T-cell (primary cell): ENCODE measurements at regions not wholly inside any gene's neighbourhood (a gene's known extent, or its start where the extent isn't known, plus 50 kb on each side); places are given as distances from the start of the nearest gene placed in this dataset.

Experiments
- ATAC-seq, 4 experiments: fragments of 200-7000 bp in 3 of 4; fragments of 150-1000 bp in 1 of 4; cut with Tn5 transposase; replicated peaks in 1 of 4; 1 replicate in 3 of 4; 2 replicates in 1 of 4; pipeline ENCODE4 v1.10.0; 2021; ENCODE audit warnings: moderate library complexity in 3 of 4, mild to moderate bottlenecking in 2 of 4, moderate number of reproducible peaks in 1 of 4
- CTCF ChIA-PET, 2 donors: fragments of 300-600 bp; sonication (Branson Sonifier 250); formaldehyde crosslinking; loops; one replicate each; lab custom pipeline; 2022; ENCODE audit warnings: antibody characterized with exemption in 2 of 2; lab: Charles Lee
- POLR2A ChIA-PET, 2 donors: fragments of 300-600 bp; sonication (Branson Sonifier 250); formaldehyde crosslinking; loops; one replicate each; lab custom pipeline; 2022; ENCODE audit warnings: antibody characterized with exemption in 2 of 2; lab: Charles Lee
- DNase-seq, 35 experiments: peaks; one replicate each; pipeline versions ENCODE4 v3.0.0 to v3.0.0-alpha.2; 2013 to 2023
- H3K27ac ChIP-seq: one replicate; pipeline ENCODE4 v1.5.1; 2013; ENCODE audit warnings: low read length
- H3K27me3 ChIP-seq, 2 experiments: replicated peaks in 1 of 2; 1 replicate in 1 of 2; 2 replicates in 1 of 2; pipeline versions ENCODE4 v1.6.1 to v1.7.0; 2013; ENCODE audit warnings: low read length in 1 of 2, mixed read lengths in 1 of 2; ENCODE audit not compliant: control insufficient read depth in 2 of 2, insufficient read depth in 2 of 2; ENCODE audit errors: extremely low read depth in 1 of 2
- H3K36me3 ChIP-seq, 2 donors: 1 replicate in 1 of 2; 2 replicates in 1 of 2; pipeline versions ENCODE4 v1.6.1 to v1.7.0; 2013; ENCODE audit warnings: low read length in 1 of 2; ENCODE audit not compliant: control insufficient read depth in 2 of 2, insufficient read depth in 1 of 2; ENCODE audit errors: extremely low read depth in 1 of 2
- H3K4me1 ChIP-seq, 2 experiments: 1 replicate in 1 of 2; 2 replicates in 1 of 2; pipeline versions ENCODE4 v1.6.1 to v1.7.0; 2013; ENCODE audit warnings: low read length in 2 of 2, mixed read lengths in 1 of 2; ENCODE audit not compliant: insufficient read depth in 2 of 2, control insufficient read depth in 1 of 2; ENCODE audit errors: extremely low read depth in 1 of 2
- H3K4me3 ChIP-seq, 2 donors: 1 replicate in 1 of 2; 2 replicates in 1 of 2; pipeline versions ENCODE4 v1.5.1 to v1.7.0; 2013; ENCODE audit warnings: mild to moderate bottlenecking in 2 of 2, low read length in 1 of 2, moderate library complexity in 1 of 2; ENCODE audit not compliant: control insufficient read depth in 1 of 2; ENCODE audit errors: extremely low read depth in 1 of 2
- H3K9me3 ChIP-seq: 2 replicates; pipeline ENCODE4 v1.7.0; 2013
- H3K27ac Mint-ChIP-seq, 2 donors: one replicate each; pipeline ENCODE4 v1.8.0; 2020 to 2021; ENCODE audit warnings: mild to moderate bottlenecking in 2 of 2, mixed read lengths in 2 of 2
- H3K27me3 Mint-ChIP-seq, 2 donors: one replicate each; pipeline ENCODE4 v1.8.0; 2021 to 2022; ENCODE audit warnings: mixed read lengths in 2 of 2
- H3K36me3 Mint-ChIP-seq: one replicate; pipeline ENCODE4 v1.8.0; 2021; ENCODE audit warnings: mixed read lengths
- H3K4me1 Mint-ChIP-seq, 3 donors: one replicate each; pipeline ENCODE4 v1.8.0; 2020 to 2022; ENCODE audit warnings: mixed read lengths in 3 of 3, mild to moderate bottlenecking in 1 of 3
- H3K4me3 Mint-ChIP-seq, 3 donors: one replicate each; pipeline ENCODE4 v1.8.0; 2020 to 2022; ENCODE audit warnings: mild to moderate bottlenecking in 3 of 3, mixed read lengths in 3 of 3, moderate library complexity in 3 of 3
- H3K9me3 Mint-ChIP-seq, 3 donors: one replicate each; pipeline ENCODE4 v1.8.0; 2020 to 2022; ENCODE audit warnings: mixed read lengths in 3 of 3
- WGBS: methylation state at CpG from one replicate; pipeline ENCODE4 v1.1.5; 2013; ENCODE audit warnings: missing lambda C conversion rate; ENCODE audit not compliant: insufficient coverage; 5-methylcytosine and 5-hydroxymethylcytosine counted together

DNA sequence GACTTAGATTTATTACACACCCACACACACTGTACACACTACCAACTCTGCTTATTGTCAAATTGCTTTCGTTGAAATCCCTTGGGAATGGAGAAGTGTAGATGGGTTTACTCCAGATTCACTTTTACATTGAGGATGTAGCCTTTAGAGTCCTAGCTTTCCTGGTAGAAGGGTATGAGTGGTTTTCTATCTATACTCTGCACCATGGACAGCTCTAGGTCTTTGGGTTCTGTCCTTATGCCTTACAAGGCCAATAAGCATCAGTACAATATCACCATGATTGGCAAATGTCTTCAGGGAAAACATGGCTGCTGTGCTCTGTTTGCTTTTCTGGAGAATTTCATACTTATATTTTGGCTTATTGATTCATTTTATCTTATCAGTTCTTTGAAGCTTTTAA lies 1063.9 kb downstream of the SLC6A15 start:
- POLR2A ChIA-PET, result no interaction called here
- Mint-ChIP-seq H3K4me1 (no peaks in the 10 kb centered on the region), H3K27me3 (no peaks in the 10 kb centered on the region), H3K9me3 (peaks cover 0 to 2% (median 0%) of the 10 kb centered on the region in 3 donors), H3K36me3 (no peaks in the 10 kb centered on the region), H3K27ac (no peak overlapping the region), H3K4me3 (no peak overlapping the region)
- DNase-seq (no peak), ATAC-seq (no peak)
- Histone ChIP-seq H3K27me3 (no peaks in the 10 kb centered on the region), H3K36me3 (no peaks in the 10 kb centered on the region), H3K9me3 (no peaks in the 10 kb centered on the region), H3K4me1 (no peaks in the 10 kb centered on the region), H3K27ac (no peak overlapping the region), H3K4me3 (no peak overlapping the region)
- CTCF ChIA-PET, result no interaction called here
- WGBS, result no CpG with 5 or more reads among the region's 1 CpG

DNA sequence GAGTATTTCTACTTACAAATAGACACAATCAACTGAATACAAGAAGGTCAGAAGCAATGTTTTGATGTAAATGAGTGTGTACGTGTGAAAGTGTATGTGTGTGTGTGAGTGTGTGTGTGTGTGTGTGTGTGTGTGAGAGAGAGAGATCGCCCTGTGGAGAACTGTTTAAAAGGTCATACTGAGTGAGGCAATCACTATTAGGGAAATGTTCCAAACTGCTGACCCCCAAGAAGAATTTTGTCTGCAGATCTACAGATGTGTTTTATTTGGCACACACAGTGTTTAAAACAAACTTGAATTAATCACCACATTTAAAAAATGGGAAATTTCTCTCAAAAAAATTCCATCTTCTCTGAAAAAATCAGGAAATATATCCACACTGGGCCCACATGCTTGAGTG lies 1069.1 kb downstream of the SLC6A15 start:
- Mint-ChIP-seq H3K27me3 (no peaks in the 10 kb centered on the region), H3K9me3 (no peaks in the 10 kb centered on the region), H3K27ac (no peak overlapping the region), H3K36me3 (no peaks in the 10 kb centered on the region), H3K4me1 (no peaks in the 10 kb centered on the region), H3K4me3 (no peak overlapping the region)
- Histone ChIP-seq H3K27ac (no peak overlapping the region), H3K4me1 (no peaks in the 10 kb centered on the region), H3K4me3 (no peak overlapping the region), H3K27me3 (no peaks in the 10 kb centered on the region), H3K36me3 (no peaks in the 10 kb centered on the region), H3K9me3 (no peaks in the 10 kb centered on the region)
- ATAC-seq (no peak), DNase-seq (no peak)
- CTCF ChIA-PET, result no interaction called here
- POLR2A ChIA-PET, result no interaction called here
- WGBS, result 83% methylated on average over 1 of the region's 2 CpGs

DNA sequence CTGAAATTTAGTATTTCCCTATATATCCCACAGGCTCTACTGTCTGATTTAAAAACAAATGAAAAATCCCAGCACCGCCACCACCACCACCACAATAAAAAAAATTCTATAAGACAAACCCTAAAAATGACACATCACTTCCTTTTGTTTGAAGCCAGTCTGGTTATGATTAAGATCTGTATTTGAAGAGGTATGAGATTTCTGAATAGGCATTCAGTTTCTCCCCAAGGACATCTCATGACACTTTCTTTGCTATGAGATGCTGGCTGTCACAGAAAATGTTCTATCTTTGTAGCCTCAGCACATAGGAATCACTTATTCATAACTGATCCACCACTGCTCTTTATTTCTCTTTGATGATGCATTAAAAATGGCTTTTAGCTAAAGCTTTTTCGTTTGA lies 1071.0 kb downstream of the SLC6A15 start:
- Mint-ChIP-seq H3K4me1 (no peaks in the 10 kb centered on the region), H3K4me3 (no peak overlapping the region), H3K27me3 (no peaks in the 10 kb centered on the region), H3K27ac (no peak overlapping the region), H3K36me3 (no peaks in the 10 kb centered on the region), H3K9me3 (no peaks in the 10 kb centered on the region)
- no peak for DNase-seq
- no peaks in the 10 kb centered on the region for H3K27me3 ChIP-seq
- no peaks in the 10 kb centered on the region for H3K9me3 ChIP-seq
- POLR2A ChIA-PET, result no interaction called here
- no peaks in the 10 kb centered on the region for H3K36me3 ChIP-seq
- H3K4me1 ChIP-seq, result no peaks in the 10 kb centered on the region
- no peak for ATAC-seq
- no peak overlapping the region for H3K4me3 ChIP-seq
- no CpG with 5 or more reads among the region's 2 CpGs for WGBS
- H3K27ac ChIP-seq, result no peak overlapping the region
- CTCF ChIA-PET, result no interaction called here

DNA sequence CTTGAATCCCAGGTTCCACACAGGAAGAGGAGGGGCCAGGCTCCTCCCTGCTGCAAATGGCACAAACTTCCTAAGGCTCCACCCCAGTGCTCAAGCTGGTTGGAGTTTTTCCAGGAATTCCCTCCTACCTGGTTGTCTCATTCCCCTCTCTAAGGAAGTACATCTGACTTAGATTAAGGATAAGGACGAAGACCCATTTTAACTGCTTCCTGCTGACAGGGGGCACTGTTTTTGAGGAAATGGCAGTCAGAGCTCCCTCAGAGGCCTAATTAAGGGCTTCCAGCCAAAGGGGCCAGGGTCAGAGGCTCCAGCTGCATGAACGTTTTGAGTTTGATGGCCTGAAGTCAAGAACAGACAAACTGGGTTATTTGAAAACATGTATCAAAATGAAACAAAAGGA lies 1084.7 kb downstream of the SLC6A15 start:
- H3K4me3 ChIP-seq, result no peak overlapping the region
- no peak overlapping the region for H3K4me3 Mint-ChIP-seq
- DNase-seq (no peak), ATAC-seq (no peak)
- no peaks in the 10 kb centered on the region for H3K27me3 ChIP-seq
- no peaks in the 10 kb centered on the region for H3K27me3 Mint-ChIP-seq
- H3K27ac ChIP-seq, result no peak overlapping the region
- no peaks in the 10 kb centered on the region for H3K36me3 ChIP-seq
- ChIA-PET CTCF (interaction anchor here in 1 of 2 donors (0.9 kb wide), 1 partner anchor 1141 kb away, joined by 3 read pairs; the partner anchor contains the start of gene TMTC2), POLR2A (no interaction called here)
- no peaks in the 10 kb centered on the region for H3K4me1 Mint-ChIP-seq
- H3K27ac Mint-ChIP-seq, result no peak overlapping the region
- no peaks in the 10 kb centered on the region for H3K9me3 Mint-ChIP-seq
- H3K4me1 ChIP-seq, result no peaks in the 10 kb centered on the region
- WGBS, result 47% methylated on average over 2 of the region's 2 CpGs
- no peaks in the 10 kb centered on the region for H3K9me3 ChIP-seq
- H3K36me3 Mint-ChIP-seq, result no peaks in the 10 kb centered on the region

DNA sequence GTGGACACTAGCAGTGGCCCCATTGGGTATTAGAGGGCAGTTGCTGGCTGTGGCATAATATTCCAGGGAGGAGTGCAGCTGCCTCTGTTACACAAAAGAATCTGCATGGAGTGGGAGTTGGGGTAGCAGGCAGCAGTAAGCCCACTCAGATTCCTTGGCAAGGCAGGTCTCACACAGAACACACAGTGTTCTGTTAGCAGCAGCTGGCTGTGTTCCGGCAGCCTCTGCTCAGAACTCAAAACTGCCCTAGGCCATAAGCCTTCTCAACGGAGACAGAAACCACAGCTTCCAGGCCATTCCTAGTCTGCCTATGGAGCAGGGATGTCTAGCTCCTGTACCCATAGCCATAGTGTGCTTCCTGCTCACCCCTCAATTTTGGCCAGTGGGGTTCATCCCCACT lies 1085.4 kb downstream of the SLC6A15 start:
- no peak for DNase-seq
- H3K27me3 Mint-ChIP-seq, result no peaks in the 10 kb centered on the region

DNA sequence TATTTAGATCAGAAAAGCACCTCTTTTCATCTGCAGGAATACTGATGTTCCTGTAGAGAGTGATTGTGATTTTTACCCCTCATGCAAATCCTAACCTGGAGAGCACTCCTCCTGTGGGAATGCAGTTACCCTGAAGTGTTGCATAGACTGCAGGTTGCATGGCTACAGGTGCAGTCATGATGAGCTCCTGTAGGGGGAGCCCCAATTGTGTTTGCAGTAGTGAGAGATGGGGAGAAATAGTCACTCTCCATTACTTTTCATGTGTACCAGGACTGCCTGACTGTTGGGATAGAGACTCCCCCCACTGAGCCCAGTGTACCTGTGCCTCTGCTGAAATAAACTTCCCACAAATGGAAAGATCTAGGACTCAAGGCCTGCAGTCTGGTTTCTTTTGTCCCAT lies 1086.5 kb downstream of the SLC6A15 start:
- Histone ChIP-seq H3K27me3 (no peaks in the 10 kb centered on the region), H3K4me3 (no peak overlapping the region), H3K27ac (no peak overlapping the region), H3K4me1 (no peaks in the 10 kb centered on the region), H3K36me3 (no peaks in the 10 kb centered on the region), H3K9me3 (no peaks in the 10 kb centered on the region)
- DNase-seq, result peak in 1 of 35 experiments; percentile 1
- no peaks in the 10 kb centered on the region for H3K36me3 Mint-ChIP-seq
- H3K27ac Mint-ChIP-seq, result no peak overlapping the region
- POLR2A ChIA-PET, result no interaction called here
- no peaks in the 10 kb centered on the region for H3K27me3 Mint-ChIP-seq
- H3K4me1 Mint-ChIP-seq, result no peaks in the 10 kb centered on the region
- no peaks in the 10 kb centered on the region for H3K9me3 Mint-ChIP-seq
- ATAC-seq, result no peak
- no peak overlapping the region for H3K4me3 Mint-ChIP-seq
- CTCF ChIA-PET, result interaction anchor here in 1 of 2 donors (0.6 kb wide), 1 partner anchor 167 kb away, joined by 3 read pairs; no protein-coding TSS in a partner anchor

More for the DNA sequence above, 1085.4 kb downstream of the SLC6A15 start:
- POLR2A ChIA-PET, result no interaction called here
- no peaks in the 10 kb centered on the region for H3K9me3 ChIP-seq
- H3K27me3 ChIP-seq, result no peaks in the 10 kb centered on the region
- CTCF ChIA-PET, result interaction anchor here in 1 of 2 donors (0.9 kb wide), 1 partner anchor 1141 kb away, joined by 3 read pairs; the partner anchor contains the start of gene TMTC2
- H3K4me3 ChIP-seq, result no peak overlapping the region
- H3K9me3 Mint-ChIP-seq, result no peaks in the 10 kb centered on the region
- no peaks in the 10 kb centered on the region for H3K4me1 Mint-ChIP-seq
- peak in 1 of 4 experiments; percentile 17 for ATAC-seq
- no peaks in the 10 kb centered on the region for H3K4me1 ChIP-seq
- 94% methylated on average over 2 of the region's 2 CpGs for WGBS
- no peak overlapping the region for H3K27ac ChIP-seq
- H3K27ac Mint-ChIP-seq, result no peak overlapping the region
- no peaks in the 10 kb centered on the region for H3K36me3 ChIP-seq
- no peaks in the 10 kb centered on the region for H3K36me3 Mint-ChIP-seq
- H3K4me3 Mint-ChIP-seq, result no peak overlapping the region
